C4-2B (cell line): ENCODE measurements at regions not wholly inside any gene's neighbourhood (a gene's known extent, or its start where the extent isn't known, plus 50 kb on each side); places are given as distances from the start of the nearest gene placed in this dataset.

Source experiments
- CTCF ChIP-seq: fragments of 450-650 bp; conservative IDR thresholded peaks from 2 replicates; pipeline ENCODE4 v1.5.1; 2017; ENCODE audit warnings: mild to moderate bottlenecking
- ZFX ChIP-seq: fragments of 450-650 bp; IDR thresholded peaks from 2 replicates; pipeline ENCODE4 v1.6.1; 2017

- TF ChIP-seq CTCF (no peak), ZFX (no peak)
Observed at GRCh38 chrX:110428144-110428543, 69.5 kb downstream of the RTL9 start.
